ENCODE measurements at regions not wholly inside any gene's neighbourhood (a gene's known extent, or its start where the extent isn't known, plus 50 kb on each side); places are given as distances from the start of the nearest gene placed in this dataset.
"Not testable (repeated sequence)": the region's sequence is repeated elsewhere in the genome, so short reads cannot be mapped to it uniquely, and the experiment has no call there.

- DNase-seq (ENCODE audit: low spot score) = no peak
Observed at GRCh38 chr6:66605971-66606370, 898.9 kb upstream of the EYS start.

GRCh38 chr6:66605011-66605410 lies 898.0 kb upstream of the EYS start:
- no peak for DNase-seq (ENCODE audit: low spot score)

GRCh38 chr6:66599541-66599940 lies 892.5 kb upstream of the EYS start:
- no peak for DNase-seq (ENCODE audit: low spot score)

- no peak for DNase-seq (ENCODE audit: low spot score)
Observed at GRCh38 chr6:66578362-66578761, 871.3 kb upstream of the EYS start.

- DNase-seq (ENCODE audit: low spot score) = no peak
Observed at GRCh38 chr6:66568271-66568670, 861.2 kb upstream of the EYS start.

GRCh38 chr6:66561479-66561878 lies 854.5 kb upstream of the EYS start:
- DNase-seq (ENCODE audit: low spot score) = no peak

GRCh38 chr6:66558189-66558588 lies 851.2 kb upstream of the EYS start:
- DNase-seq (ENCODE audit: low spot score) = no peak

- no peak for DNase-seq (ENCODE audit: low spot score)
Observed at GRCh38 chr6:66556936-66557335, 849.9 kb upstream of the EYS start.

- no peak for DNase-seq (ENCODE audit: low spot score)
Observed at GRCh38 chr6:66555082-66555481, 848.1 kb upstream of the EYS start.

GRCh38 chr6:66553441-66553840 lies 846.4 kb upstream of the EYS start:
- no peak for DNase-seq (ENCODE audit: low spot score)

GRCh38 chr6:66538551-66539135 lies 831.6 kb upstream of the EYS start:
- no peak for DNase-seq (ENCODE audit: low spot score)

GRCh38 chr6:66533921-66534404 lies 826.9 kb upstream of the EYS start:
- DNase-seq (ENCODE audit: low spot score) = no peak

- DNase-seq (ENCODE audit: low spot score) = no peak
Observed at GRCh38 chr6:66526061-66526460, 819.0 kb upstream of the EYS start.

GRCh38 chr6:66522864-66523263 lies 815.8 kb upstream of the EYS start:
- DNase-seq (ENCODE audit: low spot score) = no peak

GRCh38 chr6:66516377-66516776 lies 809.4 kb upstream of the EYS start:
- no peak for DNase-seq (ENCODE audit: low spot score)

GRCh38 chr6:66508433-66508832 lies 801.4 kb upstream of the EYS start:
- DNase-seq (ENCODE audit: low spot score) = no peak

GRCh38 chr6:66499851-66500250 lies 792.8 kb upstream of the EYS start:
- DNase-seq (ENCODE audit: low spot score) = no peak

- no peak for DNase-seq (ENCODE audit: low spot score)
Observed at GRCh38 chr6:66496659-66497058, 789.6 kb upstream of the EYS start.

- not testable (repeated sequence) for DNase-seq (ENCODE audit: low spot score)
Observed at GRCh38 chr6:66494643-66495042, 787.6 kb upstream of the EYS start.

GRCh38 chr6:66489269-66489987 lies 782.4 kb upstream of the EYS start:
- no peak for DNase-seq (ENCODE audit: low spot score)

- DNase-seq (ENCODE audit: low spot score) = no peak
Observed at GRCh38 chr6:66481216-66481615, 774.2 kb upstream of the EYS start.

GRCh38 chr6:66478705-66479104 lies 771.7 kb upstream of the EYS start:
- no peak for DNase-seq (ENCODE audit: low spot score)

GRCh38 chr6:66435321-66435720 lies 728.3 kb upstream of the EYS start:
- no peak for DNase-seq (ENCODE audit: low spot score)

- no peak for DNase-seq (ENCODE audit: low spot score)
Observed at GRCh38 chr6:66429210-66429609, 722.2 kb upstream of the EYS start.

Data from ecto neural progenitor cell (in vitro differentiated cells).